GM12878 (cell line): ENCODE measurements at regions not wholly inside any gene's neighbourhood (a gene's known extent, or its start where the extent isn't known, plus 50 kb on each side); places are given as distances from the start of the nearest gene placed in this dataset.

ENCODE experiments used
- ATAC-seq: fragments of 200-7000 bp; cut with Tn5 transposase; 3 replicates; pipeline ENCODE4 v1.9.1; 2020; ENCODE audit warnings: mild to moderate bottlenecking, moderate library complexity
- BruUV-seq: library from RNA; stranded (reverse); fragments of 400-500 nt; replicated peaks from 2 replicates; lab custom pipeline; 2021; lab: Mats Ljungman, UMichigan
- CTCF ChIA-PET: fragments of 300-600 bp; sonication (Branson Sonifier 250); formaldehyde crosslinking; extraction: SDS; loops from one replicate; lab custom pipeline; 2021; ENCODE audit warnings: inconsistent platforms; lab: Yijun Ruan, JAX
- POLR2A ChIA-PET: fragments of 350-600 bp; formaldehyde crosslinking; extraction: SDS; loops from one replicate; lab custom pipeline; 2021; ENCODE audit warnings: inconsistent platforms; lab: Charles Lee
- RAD21 ChIA-PET: fragments of 300-600 bp; sonication (Branson Sonifier 250); formaldehyde crosslinking; loops from one replicate; lab custom pipeline; 2023; ENCODE audit warnings: antibody characterized with exemption; ENCODE audit not compliant: unreplicated experiment; lab: Charles Lee
- SMC1A ChIA-PET: fragments of 300-600 bp; sonication (Branson Sonifier 250); formaldehyde crosslinking; loops from one replicate; lab custom pipeline; 2023; ENCODE audit not compliant: unreplicated experiment, uncharacterized antibody; lab: Charles Lee
- DNase-seq: peaks from one replicate; pipeline ENCODE4 v3.0.0-alpha.2; 2011; ENCODE audit warnings: low read depth, low spot score
- FAIRE-seq: peaks from 3 replicates; lab custom pipeline; 2011; peaks lifted over from hg19 to GRCh38; lab: Jason Lieb, UNC
- H2AFZ ChIP-seq: 2 replicates; pipeline ENCODE4 v1.6.0; 2011; ENCODE audit warnings: low read depth, low read length, control low read depth; ENCODE audit not compliant: control insufficient read depth
- H3K27ac ChIP-seq: 2 replicates; pipeline ENCODE4 v1.5.1; 2011; ENCODE audit warnings: control low read depth; ENCODE audit not compliant: control insufficient read depth, insufficient read depth
- H3K27me3 ChIP-seq, 2 experiments: replicated peaks in 1 of 2; 2 replicates each; pipeline versions ENCODE4 v1.6.0 to v1.6.1; 2011; ENCODE audit warnings: low read length in 1 of 2; ENCODE audit not compliant: control insufficient read depth in 2 of 2, insufficient read depth in 2 of 2
- H3K36me3 ChIP-seq, 2 experiments: 2 replicates each; pipeline ENCODE4 v1.5.1; 2011; ENCODE audit warnings: low read length in 1 of 2; ENCODE audit not compliant: control insufficient read depth in 2 of 2, insufficient read depth in 2 of 2
- H3K4me1 ChIP-seq: 2 replicates; pipeline ENCODE4 v1.6.1; 2011; ENCODE audit warnings: mild to moderate bottlenecking, low read length, moderate library complexity, mixed read lengths; ENCODE audit not compliant: control insufficient read depth, insufficient read depth
- H3K4me2 ChIP-seq: 2 replicates; pipeline ENCODE4 v1.6.0; 2011; ENCODE audit warnings: control low read depth; ENCODE audit not compliant: control insufficient read depth, insufficient read depth
- H3K4me3 ChIP-seq: fragments of 200-600 bp; sonication (generic); 2 replicates; pipeline ENCODE4 v1.5.1; 2016
- H3K79me2 ChIP-seq: 2 replicates; pipeline ENCODE4 v1.6.0; 2011; ENCODE audit warnings: low read length; ENCODE audit not compliant: control insufficient read depth, insufficient read depth
- H3K9ac ChIP-seq: 2 replicates; pipeline ENCODE4 v1.8.0; 2011; ENCODE audit warnings: low read length, control low read depth, mixed read lengths; ENCODE audit not compliant: control insufficient read depth, insufficient read depth
- H3K9me3 ChIP-seq: replicated peaks from 3 replicates; pipeline ENCODE4 v1.5.1; 2011; ENCODE audit warnings: mild to moderate bottlenecking, low read length; ENCODE audit not compliant: control insufficient read depth, insufficient read depth
- H4K20me1 ChIP-seq: 2 replicates; pipeline ENCODE4 v1.6.0; 2011; ENCODE audit not compliant: control insufficient read depth, insufficient read depth
- EP300 ChIP-seq, 2 experiments: fragments of 150-350 bp in 1 of 2; IDR thresholded peaks; 2 replicates each; pipeline ENCODE4 v1.6.1; 2011 to 2012; ENCODE audit warnings: low read depth in 2 of 2, low read length in 2 of 2, borderline replicate concordance in 1 of 2, improper control_type of control experiment in 1 of 2, inconsistent platforms in 1 of 2; ENCODE audit not compliant: control insufficient read depth in 1 of 2
- GATAD2B ChIP-seq: fragments of 450-650 bp; conservative IDR thresholded peaks from 2 replicates; pipeline ENCODE4 v1.6.1; 2017; ENCODE audit warnings: low read depth, mild to moderate bottlenecking, moderate library complexity
- IRF4 ChIP-seq: IDR thresholded peaks from 2 replicates; pipeline ENCODE4 v1.6.1; 2011; ENCODE audit warnings: low read depth, low read length
- NBN ChIP-seq: fragments of 450-650 bp; IDR thresholded peaks from 2 replicates; pipeline ENCODE4 v1.6.1; 2016
- PAX5 ChIP-seq: IDR thresholded peaks from 2 replicates; pipeline ENCODE4 v1.6.1; 2011; ENCODE audit warnings: low read depth, low read length, borderline replicate concordance
- POLR2AphosphoS2 ChIP-seq: IDR thresholded peaks from 2 replicates; pipeline ENCODE4 v1.6.1; 2011; ENCODE audit warnings: low read depth, mild to moderate bottlenecking, low read length, improper control_type of control experiment, moderate library complexity
- POU2F2 ChIP-seq: IDR thresholded peaks from 3 replicates; pipeline ENCODE4 v1.6.1; 2011; ENCODE audit warnings: low read depth, mild to moderate bottlenecking, low read length, borderline replicate concordance
- SMARCA5 ChIP-seq: fragments of 450-650 bp; IDR thresholded peaks from 2 replicates; pipeline ENCODE4 v1.6.1; 2017; ENCODE audit warnings: mild to moderate bottlenecking
- STAT3 ChIP-seq: IDR thresholded peaks from 2 replicates; pipeline ENCODE4 v1.6.1; 2011; ENCODE audit warnings: low read depth, low read length, improper control_type of control experiment
- WGBS: methylation state at CpG from one replicate; pipeline ENCODE4 v1.1.6; 2016; ENCODE audit warnings: low lambda C conversion rate; ENCODE audit not compliant: insufficient replicate concordance, insufficient coverage; ENCODE audit errors: missing lambda C conversion rate; 5-methylcytosine and 5-hydroxymethylcytosine counted together
- in situ Hi-C: fragments of 300-500 bp; cut with MboI; formaldehyde crosslinking; loops from 9 replicates; pipeline ENCODE4 v1.14.3; 2018; ENCODE audit warnings: mixed read lengths
- intact Hi-C: fragments of 100-400 bp; cut with micrococcal nuclease; formaldehyde crosslinking; loops from one replicate; pipeline ENCODE4 v1.14.2; 2022; ENCODE audit not compliant: unreplicated experiment
- TF ChIP-seq, protein P1 (sequence below): IDR thresholded peaks from 2 replicates; pipeline ENCODE4 v1.6.1; 2011; ENCODE audit warnings: mild to moderate bottlenecking, low read depth, low read length, moderate library complexity; ENCODE audit not compliant: insufficient replicate concordance
- TF ChIP-seq, protein P2 (sequence below): IDR thresholded peaks from 2 replicates; pipeline ENCODE4 v1.6.1; 2011; ENCODE audit warnings: low read depth, low read length, improper control_type of control experiment, borderline replicate concordance
- TF ChIP-seq, protein P3 (sequence below): fragments of 450-650 bp; formaldehyde crosslinking; IDR thresholded peaks from 2 replicates; pipeline ENCODE4 v1.4.0; 2020; ENCODE audit warnings: mild to moderate bottlenecking, moderate library complexity

DNA sequence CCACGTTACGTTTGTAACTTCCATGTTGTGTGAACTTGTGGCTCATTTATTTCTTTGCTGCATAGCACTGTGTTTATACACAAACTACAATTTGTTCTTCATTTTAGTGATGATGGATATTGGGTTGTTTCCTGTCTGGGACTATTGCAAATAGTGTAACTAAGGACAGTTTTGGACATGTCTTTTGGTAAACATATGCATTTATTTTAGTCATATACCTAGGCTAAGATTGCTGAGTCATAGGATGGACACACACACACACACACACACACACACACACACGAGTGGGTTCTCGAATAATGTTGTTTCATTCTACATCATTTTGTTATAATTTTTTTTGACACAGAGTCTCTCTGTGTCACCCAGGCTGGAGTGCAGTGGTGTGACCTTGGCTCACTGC, 123.5 kb upstream of the CAND1 start:
- H3K4me2 ChIP-seq = no peak overlapping the region
- H3K36me3 ChIP-seq = no peaks in the 10 kb centered on the region
- no peak overlapping the region for H3K9ac ChIP-seq
- H4K20me1 ChIP-seq = no peaks in the 10 kb centered on the region
- in situ Hi-C loops (no loop called here), intact Hi-C loops (no loop called here)
- H3K9me3 ChIP-seq = no peaks in the 10 kb centered on the region
- no peaks in the 10 kb centered on the region for H3K79me2 ChIP-seq
- ChIA-PET CTCF (no interaction called here), RAD21 (no interaction called here), POLR2A (no interaction called here), SMC1A (no interaction called here)
- TF ChIP-seq STAT3 (no peak), GATAD2B (no peak), SMARCA5 (no peak), POU2F2 (no peak), PAX5 (no peak), POLR2AphosphoS2 (no peak), IRF4 (no peak)
- no peaks in the 10 kb centered on the region for H3K27me3 ChIP-seq
- ATAC-seq (no peak), DNase-seq (no peak), FAIRE-seq (no peak)
- 10% methylated on average over 4 of the region's 4 CpGs for WGBS
- H3K4me1 ChIP-seq = no peaks in the 10 kb centered on the region
- no TSS peak for BruUV-seq
- no peak overlapping the region for H3K27ac ChIP-seq
- no peak overlapping the region for H2AFZ ChIP-seq
- no peak overlapping the region for H3K4me3 ChIP-seq

DNA sequence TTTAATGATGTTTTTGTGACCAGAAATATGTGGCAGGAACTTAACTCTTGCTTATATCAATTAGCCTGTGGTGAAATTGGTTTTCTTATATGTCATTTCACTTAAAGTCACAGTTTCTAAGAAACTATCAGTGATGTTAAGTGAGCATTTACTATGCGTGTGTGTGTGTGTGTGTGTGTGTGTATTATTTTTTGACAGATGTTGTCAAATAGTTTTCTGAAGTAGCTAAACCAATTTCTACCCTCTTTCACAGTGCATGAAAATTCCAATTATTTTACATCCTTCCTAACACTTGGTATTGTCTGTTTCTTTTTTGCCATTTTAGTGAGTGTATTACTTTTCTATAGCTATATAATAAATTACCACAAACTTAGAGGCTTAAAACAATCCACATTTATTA, 122.1 kb upstream of the CAND1 start:
- DNase-seq (no peak), ATAC-seq (no peak), FAIRE-seq (no peak)
- no peaks in the 10 kb centered on the region for H3K4me1 ChIP-seq
- RAD21 ChIA-PET = no interaction called here
- no peak overlapping the region for H3K9ac ChIP-seq
- intact Hi-C loops (no loop called here), in situ Hi-C loops (no loop called here)
- H3K79me2 ChIP-seq = no peaks in the 10 kb centered on the region
- BruUV-seq = no TSS peak
- H3K4me3 ChIP-seq = no peak overlapping the region
- H3K4me2 ChIP-seq = no peak overlapping the region
- no peaks in the 10 kb centered on the region for H3K36me3 ChIP-seq
- WGBS = 23% methylated on average over 1 of the region's 1 CpG
- H4K20me1 ChIP-seq = no peaks in the 10 kb centered on the region
- H3K9me3 ChIP-seq = no peaks in the 10 kb centered on the region
- H3K27ac ChIP-seq = no peak overlapping the region
- SMC1A ChIA-PET = no interaction called here
- CTCF ChIA-PET = interaction anchor here (1.7 kb wide), 1 partner anchor 14 kb away, joined by 4 read pairs; no protein-coding TSS in a partner anchor
- POLR2A ChIA-PET = no interaction called here
- H3K27me3 ChIP-seq = no peaks in the 10 kb centered on the region
- H2AFZ ChIP-seq = no peak overlapping the region
- TF ChIP-seq NBN (no peak), EP300 (IDR thresholded peaks at IDR 0.05; ENCODE audit: borderline replicate concordance in 1 of 2, control insufficient read depth in 1 of 2, low read depth in 2 of 2, low read length in 2 of 2) (no peak), SMARCA5 (no peak)
- TF ChIP-seq, protein P1, sequence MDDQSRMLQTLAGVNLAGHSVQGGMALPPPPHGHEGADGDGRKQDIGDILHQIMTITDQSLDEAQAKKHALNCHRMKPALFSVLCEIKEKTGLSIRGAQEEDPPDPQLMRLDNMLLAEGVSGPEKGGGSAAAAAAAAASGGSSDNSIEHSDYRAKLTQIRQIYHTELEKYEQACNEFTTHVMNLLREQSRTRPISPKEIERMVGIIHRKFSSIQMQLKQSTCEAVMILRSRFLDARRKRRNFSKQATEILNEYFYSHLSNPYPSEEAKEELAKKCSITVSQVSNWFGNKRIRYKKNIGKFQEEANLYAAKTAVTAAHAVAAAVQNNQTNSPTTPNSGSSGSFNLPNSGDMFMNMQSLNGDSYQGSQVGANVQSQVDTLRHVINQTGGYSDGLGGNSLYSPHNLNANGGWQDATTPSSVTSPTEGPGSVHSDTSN = no peak
- TF ChIP-seq, protein P2, sequence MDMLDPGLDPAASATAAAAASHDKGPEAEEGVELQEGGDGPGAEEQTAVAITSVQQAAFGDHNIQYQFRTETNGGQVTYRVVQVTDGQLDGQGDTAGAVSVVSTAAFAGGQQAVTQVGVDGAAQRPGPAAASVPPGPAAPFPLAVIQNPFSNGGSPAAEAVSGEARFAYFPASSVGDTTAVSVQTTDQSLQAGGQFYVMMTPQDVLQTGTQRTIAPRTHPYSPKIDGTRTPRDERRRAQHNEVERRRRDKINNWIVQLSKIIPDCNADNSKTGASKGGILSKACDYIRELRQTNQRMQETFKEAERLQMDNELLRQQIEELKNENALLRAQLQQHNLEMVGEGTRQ = no peak
- TF ChIP-seq, protein P3, sequence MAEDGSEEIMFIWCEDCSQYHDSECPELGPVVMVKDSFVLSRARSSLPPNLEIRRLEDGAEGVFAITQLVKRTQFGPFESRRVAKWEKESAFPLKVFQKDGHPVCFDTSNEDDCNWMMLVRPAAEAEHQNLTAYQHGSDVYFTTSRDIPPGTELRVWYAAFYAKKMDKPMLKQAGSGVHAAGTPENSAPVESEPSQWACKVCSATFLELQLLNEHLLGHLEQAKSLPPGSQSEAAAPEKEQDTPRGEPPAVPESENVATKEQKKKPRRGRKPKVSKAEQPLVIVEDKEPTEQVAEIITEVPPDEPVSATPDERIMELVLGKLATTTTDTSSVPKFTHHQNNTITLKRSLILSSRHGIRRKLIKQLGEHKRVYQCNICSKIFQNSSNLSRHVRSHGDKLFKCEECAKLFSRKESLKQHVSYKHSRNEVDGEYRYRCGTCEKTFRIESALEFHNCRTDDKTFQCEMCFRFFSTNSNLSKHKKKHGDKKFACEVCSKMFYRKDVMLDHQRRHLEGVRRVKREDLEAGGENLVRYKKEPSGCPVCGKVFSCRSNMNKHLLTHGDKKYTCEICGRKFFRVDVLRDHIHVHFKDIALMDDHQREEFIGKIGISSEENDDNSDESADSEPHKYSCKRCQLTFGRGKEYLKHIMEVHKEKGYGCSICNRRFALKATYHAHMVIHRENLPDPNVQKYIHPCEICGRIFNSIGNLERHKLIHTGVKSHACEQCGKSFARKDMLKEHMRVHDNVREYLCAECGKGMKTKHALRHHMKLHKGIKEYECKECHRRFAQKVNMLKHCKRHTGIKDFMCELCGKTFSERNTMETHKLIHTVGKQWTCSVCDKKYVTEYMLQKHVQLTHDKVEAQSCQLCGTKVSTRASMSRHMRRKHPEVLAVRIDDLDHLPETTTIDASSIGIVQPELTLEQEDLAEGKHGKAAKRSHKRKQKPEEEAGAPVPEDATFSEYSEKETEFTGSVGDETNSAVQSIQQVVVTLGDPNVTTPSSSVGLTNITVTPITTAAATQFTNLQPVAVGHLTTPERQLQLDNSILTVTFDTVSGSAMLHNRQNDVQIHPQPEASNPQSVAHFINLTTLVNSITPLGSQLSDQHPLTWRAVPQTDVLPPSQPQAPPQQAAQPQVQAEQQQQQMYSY = no peak
